GM23248 (cell line): ENCODE measurements at regions not wholly inside any gene's neighbourhood (a gene's known extent, or its start where the extent isn't known, plus 50 kb on each side); places are given as distances from the start of the nearest gene placed in this dataset.

ENCODE experiments used
- DNase-seq: peaks from one replicate; pipeline ENCODE4 v3.0.0-alpha.2; 2015
- H2AFZ ChIP-seq: fragments of 200-600 bp; sonication (generic); 2 replicates; pipeline ENCODE4 v1.6.1; 2016; ENCODE audit warnings: antibody characterized with exemption
- H3F3A ChIP-seq: fragments of 200-600 bp; sonication (generic); 2 replicates; pipeline ENCODE4 v1.6.1; 2016; ENCODE audit warnings: mild to moderate bottlenecking, antibody characterized with exemption, mixed run types; ENCODE audit not compliant: insufficient read depth
- H3K27ac ChIP-seq: fragments of 200-600 bp; sonication (generic); 2 replicates; pipeline ENCODE4 v1.5.1; 2016; ENCODE audit warnings: mild to moderate bottlenecking
- H3K27me3 ChIP-seq: fragments of 200-600 bp; sonication (generic); replicated peaks from 2 replicates; pipeline ENCODE4 v1.6.1; 2016; ENCODE audit warnings: mild to moderate bottlenecking; ENCODE audit not compliant: insufficient read depth
- H3K36me3 ChIP-seq: fragments of 200-600 bp; sonication (generic); 2 replicates; pipeline ENCODE4 v1.6.1; 2016; ENCODE audit warnings: low read depth, mild to moderate bottlenecking
- H3K4me1 ChIP-seq: fragments of 200-600 bp; sonication (generic); 2 replicates; pipeline ENCODE4 v1.6.1; 2016; ENCODE audit warnings: mild to moderate bottlenecking; ENCODE audit not compliant: insufficient read depth
- H3K4me2 ChIP-seq: fragments of 200-600 bp; sonication (generic); one replicate; pipeline ENCODE4 v1.6.1; 2016; ENCODE audit warnings: mild to moderate bottlenecking; ENCODE audit not compliant: unreplicated experiment
- H3K4me3 ChIP-seq: fragments of 200-600 bp; sonication (generic); 2 replicates; pipeline ENCODE4 v1.5.1; 2016; ENCODE audit warnings: mild to moderate bottlenecking
- H3K79me2 ChIP-seq: fragments of 200-600 bp; sonication (generic); 2 replicates; pipeline ENCODE4 v1.6.1; 2016; ENCODE audit warnings: mild to moderate bottlenecking; ENCODE audit not compliant: insufficient read depth
- H3K9ac ChIP-seq: fragments of 200-600 bp; sonication (generic); 2 replicates; pipeline ENCODE4 v1.6.1; 2016; ENCODE audit warnings: mild to moderate bottlenecking
- H3K9me2 ChIP-seq: fragments of 200-600 bp; sonication (generic); 2 replicates; pipeline ENCODE4 v1.6.1; 2016; ENCODE audit warnings: mixed run types, mild to moderate bottlenecking, moderate library complexity; ENCODE audit not compliant: insufficient read depth
- H3K9me3 ChIP-seq: fragments of 200-600 bp; sonication (generic); one replicate; pipeline ENCODE4 v1.6.1; 2017; ENCODE audit warnings: low read depth
- H4K20me1 ChIP-seq: fragments of 200-600 bp; sonication (generic); 2 replicates; pipeline ENCODE4 v1.6.0; 2016; ENCODE audit not compliant: insufficient read depth
- EZH2 ChIP-seq: fragments of 200-600 bp; sonication (generic); IDR thresholded peaks from 2 replicates; pipeline ENCODE4 v1.6.1; 2018; ENCODE audit warnings: antibody characterized with exemption, mild to moderate bottlenecking; ENCODE audit not compliant: insufficient read depth, poor library complexity, severe bottlenecking
- EZH2phosphoT487 ChIP-seq: fragments of 200-600 bp; sonication (generic); IDR thresholded peaks from 2 replicates; pipeline ENCODE4 v1.6.1; 2018; ENCODE audit warnings: antibody characterized with exemption, moderate library complexity, mild to moderate bottlenecking, low read depth; ENCODE audit not compliant: insufficient read depth
- WGBS, 2 experiments: methylation state at CpG; one replicate each; pipeline ENCODE4 v1.1.6; 2015 to 2017; ENCODE audit warnings: low lambda C conversion rate in 2 of 2, low coverage in 1 of 2; ENCODE audit errors: missing lambda C conversion rate in 2 of 2; 5-methylcytosine and 5-hydroxymethylcytosine counted together
- in situ Hi-C: fragments of 300-500 bp; cut with MboI; formaldehyde crosslinking; loops from 2 replicates; pipeline ENCODE4 v1.15.0; 2020

GRCh38 chr19:30103981-30104380 lies 161.9 kb downstream of the URI1 start:
- no peak for DNase-seq
- Histone ChIP-seq H3K4me1 (no peaks in the 10 kb centered on the region), H4K20me1 (no peaks in the 10 kb centered on the region), H3K4me3 (no peak overlapping the region), H2AFZ (no peak overlapping the region), H3K9ac (no peak overlapping the region), H3F3A (no peaks in the 10 kb centered on the region), H3K9me3 (no peaks in the 10 kb centered on the region), H3K79me2 (no peaks in the 10 kb centered on the region), H3K4me2 (no peak overlapping the region), H3K36me3 (no peaks in the 10 kb centered on the region), H3K9me2 (no peaks in the 10 kb centered on the region), H3K27me3 (0 out of 2 replicates have a peak, but pooled peaks cover 9% of the 10 kb centered on the region), H3K27ac (no peak overlapping the region)
- no peak for TF ChIP-seq EZH2phosphoT487
- TF ChIP-seq EZH2, result no peak
- in situ Hi-C loops, result no loop called here
- 47 to 58% methylated on average over 4 to 7 of the region's 7 CpGs for WGBS, 2 experiments

GRCh38 chr19:30105316-30105715 lies 163.3 kb downstream of the URI1 start:
- TF ChIP-seq EZH2phosphoT487 (no peak), EZH2 (no peak)

DNA sequence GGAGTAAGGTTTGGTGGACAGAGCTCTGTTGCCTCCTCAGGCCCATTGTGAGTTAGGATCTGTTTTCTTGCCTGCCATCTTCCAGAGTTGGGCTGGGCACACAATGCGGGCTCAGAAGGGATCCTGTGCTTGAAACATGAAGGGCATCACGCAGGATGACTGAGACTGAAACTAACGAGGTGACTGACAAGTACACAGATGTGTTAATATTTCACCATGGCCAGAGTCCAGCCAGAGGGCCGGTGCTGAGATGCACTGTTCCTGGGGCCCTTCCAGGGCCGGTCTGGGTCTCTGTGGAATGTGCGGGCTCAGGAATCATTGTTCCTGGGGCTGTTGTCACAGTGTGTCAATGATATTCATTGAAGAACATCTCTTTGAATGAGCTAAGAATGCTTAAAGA lies 163.7 kb downstream of the URI1 start:
- Histone ChIP-seq H3K4me3 (no peak overlapping the region), H2AFZ (no peak overlapping the region), H3K27me3 (peaks cover 9% of the 10 kb centered on the region; the same call in 1 of the 2 replicates), H3K4me1 (no peaks in the 10 kb centered on the region), H3F3A (no peaks in the 10 kb centered on the region), H3K9me2 (no peaks in the 10 kb centered on the region), H4K20me1 (no peaks in the 10 kb centered on the region), H3K4me2 (no peak overlapping the region), H3K79me2 (no peaks in the 10 kb centered on the region), H3K9me3 (no peaks in the 10 kb centered on the region), H3K27ac (no peak overlapping the region), H3K36me3 (no peaks in the 10 kb centered on the region), H3K9ac (no peak overlapping the region)
- in situ Hi-C loops, result no loop called here
- DNase-seq, result no peak
- WGBS, 2 experiments, result 52 to 57% methylated on average over 6 of the region's 6 CpGs
- TF ChIP-seq EZH2 (no peak), EZH2phosphoT487 (no peak)

More at GRCh38 chr19:30105316-30105715, 163.3 kb downstream of the URI1 start:
- Histone ChIP-seq H3F3A (no peaks in the 10 kb centered on the region), H3K27me3 (0 out of 2 replicates have a peak, but pooled peaks cover 9% of the 10 kb centered on the region), H2AFZ (no peak overlapping the region), H3K9me2 (no peaks in the 10 kb centered on the region), H3K4me1 (no peaks in the 10 kb centered on the region), H3K79me2 (no peaks in the 10 kb centered on the region), H3K36me3 (no peaks in the 10 kb centered on the region), H3K9me3 (no peaks in the 10 kb centered on the region), H3K27ac (no peak overlapping the region), H3K4me2 (no peak overlapping the region), H4K20me1 (no peaks in the 10 kb centered on the region), H3K4me3 (no peak overlapping the region), H3K9ac (no peak overlapping the region)
- 61 to 62% methylated on average over 8 of the region's 8 CpGs for WGBS, 2 experiments
- no peak for DNase-seq
- in situ Hi-C loops, result no loop called here

DNA sequence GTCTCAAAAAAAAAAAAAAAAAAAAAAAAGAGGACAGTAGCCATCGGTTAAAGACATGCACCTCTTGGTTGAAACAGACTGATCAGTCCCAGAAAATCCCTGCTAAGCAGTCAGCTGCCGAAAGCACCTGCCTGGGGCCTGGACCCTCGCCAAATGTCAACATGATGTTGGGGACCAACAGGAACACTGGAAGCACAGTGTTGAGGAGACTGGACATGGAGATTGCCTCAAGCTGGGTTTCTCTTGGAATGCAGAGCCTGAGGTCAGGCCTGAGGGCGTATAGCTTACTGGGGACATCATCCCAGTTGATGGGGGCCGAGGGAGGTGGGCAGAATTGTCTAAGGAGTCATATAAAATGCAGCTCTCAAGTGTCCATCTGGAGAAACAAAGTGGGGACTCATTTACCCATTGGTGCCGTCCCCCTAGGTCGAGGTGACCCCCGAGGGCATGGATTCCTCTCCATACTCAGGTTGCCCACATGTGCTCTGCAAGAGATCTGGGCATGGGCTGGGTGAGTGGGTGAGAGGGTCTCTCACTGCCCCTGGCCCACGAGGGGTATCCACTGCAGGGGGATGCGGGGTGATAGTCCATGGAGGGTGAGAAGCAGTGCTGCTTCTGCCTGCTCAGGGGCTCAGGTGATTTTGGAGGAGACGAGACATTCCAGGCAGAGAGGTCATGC lies 164.5 kb downstream of the URI1 start:
- Histone ChIP-seq H3K9me3 (no peaks in the 10 kb centered on the region), H3F3A (no peaks in the 10 kb centered on the region), H3K4me2 (no peak overlapping the region), H3K27me3 (peaks cover 9% of the 10 kb centered on the region; the same call in 1 of the 2 replicates), H2AFZ (no peak overlapping the region), H3K79me2 (no peaks in the 10 kb centered on the region), H3K36me3 (no peaks in the 10 kb centered on the region), H3K4me3 (no peak overlapping the region), H3K9ac (no peak overlapping the region), H3K9me2 (no peaks in the 10 kb centered on the region), H3K4me1 (no peaks in the 10 kb centered on the region), H4K20me1 (no peaks in the 10 kb centered on the region), H3K27ac (no peak overlapping the region)
- no peak for TF ChIP-seq EZH2
- TF ChIP-seq EZH2phosphoT487, result no peak
- WGBS, 2 experiments, result 46 to 53% methylated on average over 10 to 11 of the region's 11 CpGs
- in situ Hi-C loops, result no loop called here
- DNase-seq, result no peak
